GM20431 (cell line): ENCODE measurements at regions not wholly inside any gene's neighbourhood (a gene's known extent, or its start where the extent isn't known, plus 50 kb on each side); places are given as distances from the start of the nearest gene placed in this dataset.

Experiments used
- in situ Hi-C: fragments of 300-500 bp; cut with MseI, MboI; formaldehyde crosslinking; loops from one replicate; pipeline ENCODE4 v1.15.0; 2020; ENCODE audit warnings: low sequenced_read_pairs; ENCODE audit not compliant: unreplicated experiment

DNA sequence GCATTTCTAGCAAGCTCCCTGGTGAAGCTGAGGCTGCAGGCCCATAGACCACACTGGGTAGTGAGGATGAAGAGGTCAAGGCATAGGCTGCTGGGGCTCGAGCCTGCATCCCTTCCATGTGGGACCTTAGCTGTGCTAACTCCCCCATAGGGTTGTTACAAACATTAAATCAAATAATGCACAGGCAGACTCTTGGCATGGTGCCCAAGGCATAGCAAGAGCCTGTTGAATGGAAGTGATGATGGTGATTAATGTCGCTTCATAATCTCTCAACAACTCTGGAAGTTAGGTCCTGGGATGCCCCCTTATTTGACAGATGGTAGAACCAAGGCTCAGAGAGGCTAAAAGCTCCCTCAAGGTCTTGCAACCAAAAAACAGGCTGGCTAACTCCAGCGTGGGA lies 283.9 kb upstream of the EEF2KMT start:
- in situ Hi-C loops = no loop called here

DNA sequence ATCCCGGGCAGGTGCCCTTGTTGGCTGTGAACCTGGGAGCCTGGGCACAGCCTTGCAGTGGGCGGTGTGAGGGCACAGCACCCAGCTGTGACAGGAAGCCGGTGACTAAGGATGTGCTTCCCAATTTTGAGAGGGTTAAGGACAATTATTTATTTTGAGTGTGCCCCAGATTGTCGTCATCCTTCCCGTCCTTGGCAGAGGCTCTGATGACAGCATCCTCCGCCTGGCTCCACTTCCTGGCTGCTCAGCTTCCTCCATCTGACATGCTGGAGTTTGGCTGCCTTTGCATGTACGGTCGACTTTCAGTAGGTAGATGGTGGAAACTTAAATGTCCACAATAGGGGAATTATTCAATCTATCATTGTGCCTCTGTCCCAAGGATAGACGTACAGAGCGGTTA lies 282.4 kb upstream of the EEF2KMT start:
- in situ Hi-C loops = no loop called here

DNA sequence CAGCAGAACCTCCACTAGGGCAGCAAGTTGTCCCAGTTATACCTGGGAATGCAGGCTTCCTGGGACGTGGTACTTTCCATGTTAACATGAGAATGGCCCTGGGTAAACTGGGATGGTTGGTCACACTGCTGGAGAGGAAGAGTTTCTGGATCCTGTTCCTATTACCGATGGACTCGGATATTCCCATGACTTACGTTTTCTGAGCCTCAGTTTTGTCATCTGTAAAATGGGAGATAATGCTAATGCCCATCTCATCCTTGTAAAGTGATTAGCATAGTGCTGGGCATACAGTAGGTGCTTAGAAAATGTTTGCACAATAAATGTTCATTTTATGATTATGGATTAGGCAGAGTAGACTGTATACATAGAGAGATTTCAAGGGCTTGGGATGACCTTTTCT lies 280.9 kb upstream of the EEF2KMT start:
- in situ Hi-C loops = no loop called here

DNA sequence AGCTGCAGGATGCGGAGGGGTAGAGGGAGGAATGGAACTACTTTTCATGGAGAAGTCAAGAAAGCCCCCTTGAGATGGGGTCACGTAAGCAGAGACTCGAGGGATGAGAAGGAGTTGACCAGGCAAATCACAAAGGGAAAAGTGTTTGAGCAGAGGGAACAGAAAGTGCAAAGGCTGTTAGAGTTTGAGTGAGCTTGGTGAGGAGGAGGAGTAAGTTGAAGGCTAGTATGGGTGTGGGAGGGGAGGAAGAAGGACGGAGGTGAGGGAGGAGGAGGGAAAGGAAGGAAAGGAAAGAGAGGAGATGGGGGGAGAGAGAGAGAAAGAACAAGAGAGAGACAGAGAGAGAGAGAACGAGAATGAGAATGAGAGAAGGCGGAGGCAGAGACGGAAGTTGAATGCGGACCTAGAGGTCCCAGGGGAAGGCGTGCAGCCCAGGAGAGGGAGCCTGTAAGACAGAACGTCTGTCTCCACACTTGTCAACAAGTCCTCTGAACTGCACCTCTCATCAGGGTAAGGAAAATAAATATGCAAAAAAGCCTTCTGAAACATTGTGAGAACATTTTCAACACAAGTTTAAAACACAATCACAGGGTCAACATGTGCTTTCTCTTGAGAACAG lies 279.8 kb upstream of the EEF2KMT start:
- in situ Hi-C loops = no loop called here

DNA sequence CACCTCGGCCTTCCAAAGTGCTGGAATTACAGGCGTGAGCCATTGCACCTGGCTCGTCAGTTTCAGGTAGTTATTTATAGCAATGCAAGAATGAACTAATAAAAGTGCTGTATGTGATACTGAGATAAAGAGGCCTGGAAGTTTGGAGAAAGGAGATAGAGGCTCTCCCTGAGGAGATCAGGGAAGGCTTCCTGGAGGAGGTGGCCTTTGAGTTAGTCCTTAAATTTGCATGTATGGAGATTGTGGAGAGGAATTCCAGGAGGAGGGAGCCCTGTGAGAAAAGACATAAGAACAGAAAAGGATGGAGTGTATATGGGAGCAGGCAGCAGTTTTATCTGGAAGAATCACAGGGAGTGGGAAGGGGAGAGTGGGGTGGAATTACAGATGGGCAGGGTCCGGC lies 276.6 kb upstream of the EEF2KMT start:
- in situ Hi-C loops = no loop called here

DNA sequence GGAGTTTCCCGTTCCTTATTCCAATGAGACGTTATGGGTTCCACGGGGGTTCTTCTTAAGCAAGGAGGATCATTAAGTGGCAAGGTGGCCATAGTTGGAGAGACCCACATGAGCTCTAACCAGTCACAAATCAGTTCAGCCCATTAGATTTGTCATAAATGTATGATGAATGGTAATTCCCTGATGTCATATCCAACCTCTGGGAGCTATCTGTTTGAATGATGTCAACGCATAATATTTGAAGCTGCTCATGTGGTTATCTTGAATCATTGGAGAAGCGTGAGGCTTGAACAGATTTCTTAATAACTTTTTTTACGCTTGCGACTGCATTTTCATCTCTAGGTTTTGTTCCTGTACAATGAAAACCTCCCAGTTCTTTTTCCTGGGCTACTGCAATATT lies 270.4 kb upstream of the EEF2KMT start:
- in situ Hi-C loops = no loop called here

DNA sequence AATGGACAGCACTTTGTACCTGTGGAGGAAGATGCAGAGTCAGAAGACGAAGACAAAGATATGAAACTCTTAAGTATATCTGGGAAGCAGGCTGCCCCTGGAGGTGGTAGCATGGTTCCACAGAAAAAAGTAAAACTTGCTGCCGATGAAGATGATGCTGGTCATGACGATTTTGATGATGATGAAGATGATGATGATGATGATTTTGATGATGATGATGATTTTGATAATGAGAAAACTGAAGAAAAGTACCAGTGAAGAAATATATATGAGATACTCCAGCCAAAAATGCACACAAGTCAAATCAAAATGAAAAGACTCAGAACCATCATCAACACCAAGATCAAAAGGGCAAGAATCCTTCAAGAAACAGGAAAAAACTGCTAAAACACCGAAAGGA lies 268.5 kb upstream of the EEF2KMT start:
- in situ Hi-C loops = no loop called here

DNA sequence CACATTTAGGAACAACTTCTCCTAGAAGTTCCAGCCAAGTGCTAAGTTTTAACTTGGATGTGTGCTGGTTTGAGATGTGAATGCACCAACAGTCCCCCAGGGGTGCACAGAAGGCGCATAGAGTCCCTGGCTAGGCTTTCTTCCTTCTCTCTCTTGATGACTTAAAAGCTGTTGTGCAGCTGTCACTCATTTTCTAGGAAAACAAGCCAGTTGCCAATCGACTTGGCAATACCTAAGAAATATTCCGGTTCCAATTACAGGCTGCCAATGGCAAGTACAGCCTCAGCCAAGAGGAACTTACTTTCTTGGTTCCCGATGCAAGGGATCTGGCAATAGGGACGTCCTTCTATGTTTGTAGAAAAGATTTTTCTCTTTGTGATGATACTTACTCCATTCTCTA lies 266.6 kb upstream of the EEF2KMT start:
- in situ Hi-C loops = no loop called here

DNA sequence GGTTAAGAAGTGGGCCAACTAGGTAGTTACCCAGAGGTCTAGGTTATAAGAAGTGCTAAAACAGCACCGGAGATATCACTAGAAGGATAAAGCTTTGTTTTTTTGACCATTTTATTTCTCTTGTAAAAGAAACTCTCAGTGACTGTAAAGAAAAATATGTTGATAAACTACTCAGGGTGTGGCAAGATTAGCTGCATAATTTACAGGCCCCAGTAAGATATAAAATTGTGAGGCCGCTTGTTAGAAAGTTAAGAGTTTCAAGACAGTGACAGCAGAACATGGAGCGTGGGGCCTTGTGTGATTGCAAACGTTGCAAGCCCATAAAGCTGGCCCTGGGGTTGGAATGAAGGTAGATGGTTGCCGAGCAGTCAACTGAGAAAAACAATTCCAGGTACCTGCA lies 263.7 kb upstream of the EEF2KMT start:
- in situ Hi-C loops = no loop called here

DNA sequence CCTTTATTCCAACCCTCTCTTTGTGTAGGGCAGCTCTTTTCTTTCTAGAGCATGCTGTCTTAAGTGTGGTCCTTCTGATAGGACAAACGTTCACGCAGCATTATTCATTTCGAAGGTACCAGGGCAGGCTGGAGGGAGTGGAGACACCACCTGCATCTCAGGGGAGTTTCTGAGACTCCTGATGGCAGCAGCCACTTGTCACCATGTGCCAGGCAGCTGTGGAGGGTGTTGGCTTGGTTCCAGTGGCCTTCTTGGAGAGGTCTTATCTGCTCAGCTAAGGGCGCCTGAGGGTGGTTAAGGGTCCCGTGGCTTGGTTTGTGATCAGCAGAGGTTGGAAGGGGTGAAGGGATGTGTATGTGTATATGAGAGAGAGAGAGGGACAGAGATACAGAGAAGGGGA lies 257.1 kb upstream of the EEF2KMT start:
- in situ Hi-C loops = no loop called here

DNA sequence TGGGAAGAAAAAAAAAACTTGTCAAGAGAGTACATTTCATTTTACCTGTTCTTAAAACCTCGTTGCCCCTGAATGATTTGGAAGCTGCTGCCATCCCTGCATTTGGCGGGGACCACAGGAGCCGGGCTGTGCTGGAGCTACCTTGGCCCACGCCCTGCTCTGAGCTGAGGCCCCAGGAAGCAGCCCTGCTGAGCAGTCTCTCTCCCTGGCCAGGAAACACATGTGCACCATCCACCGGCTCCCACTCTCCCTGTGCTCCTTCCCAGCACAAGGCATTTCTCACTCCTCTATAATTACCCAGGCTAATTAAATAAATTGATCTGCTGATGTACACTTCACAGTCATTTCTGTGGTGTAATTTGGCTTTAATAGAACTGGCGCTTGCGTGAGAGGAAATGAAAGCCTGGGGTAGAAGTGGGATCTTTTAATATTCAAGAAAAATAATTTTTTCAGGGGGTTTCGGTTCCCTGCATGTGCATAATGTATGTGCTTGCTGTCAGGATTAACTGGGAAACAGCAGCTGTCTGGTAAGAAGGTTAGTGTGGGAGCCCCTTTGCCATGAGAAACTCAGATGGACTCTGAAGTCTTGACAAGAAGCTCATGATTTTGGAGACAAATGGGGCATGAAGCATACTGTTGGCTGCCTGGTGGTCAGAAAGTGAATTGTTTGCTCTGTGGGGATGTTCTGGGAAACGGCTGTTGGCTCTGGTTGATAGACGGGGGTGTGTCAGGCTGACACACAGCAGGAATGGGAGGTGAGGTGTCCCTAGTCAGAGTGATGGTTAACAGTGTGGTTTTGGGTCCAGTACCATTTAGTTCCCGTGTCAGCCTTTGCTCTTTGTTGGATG lies 252.3 kb upstream of the EEF2KMT start:
- in situ Hi-C loops = no loop called here

DNA sequence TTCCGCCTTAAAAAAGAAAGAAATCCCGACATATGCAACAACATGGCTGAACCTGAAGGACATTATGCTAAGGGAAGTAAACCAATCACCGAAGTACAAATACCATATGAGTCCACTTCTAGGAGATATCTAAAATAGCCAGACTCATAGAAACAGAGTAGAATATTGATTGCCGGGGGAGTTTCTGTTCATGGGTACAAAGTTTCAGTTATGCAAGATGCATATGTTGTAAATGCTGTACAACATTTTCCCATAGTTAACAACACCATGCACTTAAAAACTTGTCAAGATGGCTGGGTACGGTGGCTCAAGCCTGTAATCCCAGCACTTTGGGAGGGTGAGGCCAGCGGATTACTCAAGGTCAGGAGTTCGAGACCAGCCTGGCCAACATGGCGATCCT lies 251.5 kb upstream of the EEF2KMT start:
- in situ Hi-C loops = no loop called here

DNA sequence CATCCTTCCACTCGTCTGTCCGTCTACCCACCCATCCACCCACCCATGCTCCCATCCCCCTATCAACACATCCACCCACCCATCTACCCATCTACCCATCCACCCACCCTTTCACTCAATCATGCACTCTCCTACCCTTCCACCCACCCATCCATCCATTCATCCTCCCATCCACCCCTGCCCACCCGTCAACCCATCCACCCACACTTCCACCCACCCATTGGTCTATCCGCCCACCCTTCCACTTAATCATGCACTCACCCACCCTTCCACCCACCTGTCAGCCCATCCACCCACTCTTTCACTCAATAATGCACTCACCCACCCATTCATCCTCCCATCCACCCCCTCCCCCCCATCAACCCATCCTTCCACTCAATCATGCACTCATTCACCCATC lies 250.0 kb upstream of the EEF2KMT start:
- in situ Hi-C loops = no loop called here

DNA sequence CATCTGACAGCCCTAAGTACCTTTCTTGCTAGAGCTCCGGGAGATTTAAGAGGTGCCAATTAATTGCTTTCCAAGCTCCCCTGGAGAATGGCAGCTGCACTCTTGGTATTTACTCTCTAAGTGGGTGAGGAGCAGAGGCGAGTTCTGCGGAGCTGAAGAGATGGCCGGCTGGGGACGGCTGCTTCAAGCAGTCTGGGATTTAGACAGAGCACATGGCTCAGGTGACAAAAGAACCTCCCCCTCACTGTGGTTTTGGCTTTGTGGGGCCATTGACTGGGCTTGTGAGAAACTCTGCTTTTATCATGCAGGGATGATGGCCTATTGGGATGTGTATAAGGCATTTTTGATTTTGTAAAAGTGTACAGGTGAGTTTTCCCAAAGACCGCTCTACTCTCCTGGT lies 239.3 kb upstream of the EEF2KMT start:
- in situ Hi-C loops = no loop called here

DNA sequence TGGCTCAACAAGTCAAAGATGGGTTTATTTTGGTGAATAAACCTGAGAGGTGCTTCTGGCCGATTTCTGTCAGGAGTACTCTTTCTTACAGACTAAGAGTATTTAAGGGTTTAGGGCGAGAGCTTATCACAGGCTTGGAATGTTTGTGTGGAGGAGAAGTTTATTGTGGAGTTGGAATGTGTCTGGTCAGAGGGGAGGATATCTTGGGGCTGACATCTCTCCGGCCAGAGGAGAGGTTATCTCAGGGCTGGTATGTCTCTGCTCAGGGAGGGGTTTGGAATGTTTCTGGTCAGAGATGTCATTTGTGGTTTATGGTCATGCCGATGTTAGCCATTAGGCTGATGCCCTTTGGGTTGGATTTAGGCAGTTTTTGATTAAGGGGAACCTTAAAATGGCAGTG lies 236.4 kb upstream of the EEF2KMT start:
- in situ Hi-C loops = no loop called here

DNA sequence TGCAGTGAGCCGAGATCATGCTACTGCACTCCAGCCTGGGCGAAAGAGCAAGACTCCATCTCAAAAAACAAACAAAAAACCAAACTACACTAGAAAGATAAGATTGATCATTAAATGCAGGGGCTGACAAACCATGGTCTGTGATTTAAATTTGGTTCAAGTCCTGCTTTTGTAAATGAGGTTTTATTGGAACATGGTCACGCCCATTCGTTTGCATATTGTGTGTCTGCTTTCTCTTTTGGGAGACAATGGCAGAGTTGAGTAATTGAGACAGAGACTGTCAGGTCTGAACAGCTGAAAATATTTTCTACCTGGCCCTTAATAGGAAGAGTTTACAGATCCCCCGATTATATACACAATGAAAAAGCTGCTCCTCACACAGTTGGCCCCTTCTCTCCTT lies 235.5 kb upstream of the EEF2KMT start:
- in situ Hi-C loops = no loop called here

DNA sequence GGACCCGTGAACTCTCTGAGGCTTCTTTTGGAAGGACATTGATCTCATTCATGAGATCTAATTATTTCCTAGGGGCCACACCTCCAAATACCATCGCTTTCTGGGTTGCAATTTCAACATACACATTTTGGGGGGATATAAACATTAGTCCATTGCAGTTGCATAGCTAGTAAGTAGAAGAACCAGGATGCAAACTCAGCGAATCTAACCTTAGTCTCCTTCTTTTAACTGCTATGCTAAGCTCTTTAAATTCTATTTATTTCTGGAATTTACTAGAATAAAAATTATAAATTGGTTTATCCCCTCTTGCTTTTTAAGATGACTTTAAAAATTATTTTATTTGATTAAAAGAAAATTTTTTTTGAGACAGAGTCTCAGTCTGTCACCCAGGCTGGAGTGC lies 232.5 kb upstream of the EEF2KMT start:
- in situ Hi-C loops = no loop called here

DNA sequence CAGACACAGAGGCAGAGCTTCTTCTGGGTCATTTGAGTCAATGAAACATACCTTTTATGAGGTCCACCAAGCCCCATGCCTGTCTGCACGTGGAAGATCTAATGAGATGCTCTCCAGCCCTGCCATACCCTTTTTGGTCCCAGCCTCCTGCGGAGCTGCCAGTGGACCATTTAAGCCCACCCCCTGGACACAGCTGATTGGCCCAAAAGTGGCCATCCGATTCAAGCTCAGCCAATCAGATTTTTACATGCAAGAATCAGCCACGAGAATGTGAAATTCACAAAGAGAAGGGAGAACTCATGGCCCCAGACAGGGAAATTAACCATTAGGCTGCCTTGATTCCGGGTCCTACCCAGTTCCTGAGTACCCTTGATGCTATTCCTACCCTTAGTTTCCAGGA lies 231.0 kb upstream of the EEF2KMT start:
- in situ Hi-C loops = no loop called here

DNA sequence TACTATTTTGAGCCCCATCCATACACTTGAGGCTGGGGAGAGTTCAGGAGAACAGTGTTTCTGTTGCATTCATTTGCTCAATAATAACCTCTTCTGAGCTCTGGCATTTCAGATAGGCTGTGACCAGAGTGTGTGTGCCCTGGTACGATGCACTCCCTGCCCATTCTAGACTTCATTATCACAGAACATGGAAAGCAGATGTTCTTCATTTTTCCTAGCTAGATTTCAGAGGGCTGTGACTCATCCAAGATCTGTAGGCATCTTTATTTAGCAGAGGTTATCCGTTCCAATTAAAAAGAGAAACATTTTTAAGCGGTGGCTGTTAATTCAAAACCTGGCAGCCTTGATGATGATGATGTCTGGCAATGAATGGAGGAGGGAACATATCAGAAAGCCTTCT lies 228.8 kb upstream of the EEF2KMT start:
- in situ Hi-C loops = no loop called here

DNA sequence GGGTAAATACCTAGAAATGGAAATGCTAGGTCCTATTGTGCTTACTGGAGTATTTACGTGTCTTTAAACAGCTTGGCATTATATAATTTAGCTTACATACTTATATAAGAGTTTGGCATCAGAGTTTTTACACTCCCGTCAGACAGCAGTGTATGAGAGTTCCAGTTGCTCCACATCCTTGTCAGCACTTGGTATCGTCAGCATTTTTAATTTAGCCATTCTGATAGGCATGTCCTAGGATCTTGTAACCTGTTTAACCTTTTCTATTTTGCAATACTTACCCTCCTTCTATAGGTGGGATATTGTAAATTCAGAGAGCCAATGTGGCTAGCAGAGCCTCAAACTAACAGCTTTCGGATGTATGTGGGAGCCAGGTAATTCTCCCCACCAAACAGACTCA lies 228.3 kb upstream of the EEF2KMT start:
- in situ Hi-C loops = no loop called here

DNA sequence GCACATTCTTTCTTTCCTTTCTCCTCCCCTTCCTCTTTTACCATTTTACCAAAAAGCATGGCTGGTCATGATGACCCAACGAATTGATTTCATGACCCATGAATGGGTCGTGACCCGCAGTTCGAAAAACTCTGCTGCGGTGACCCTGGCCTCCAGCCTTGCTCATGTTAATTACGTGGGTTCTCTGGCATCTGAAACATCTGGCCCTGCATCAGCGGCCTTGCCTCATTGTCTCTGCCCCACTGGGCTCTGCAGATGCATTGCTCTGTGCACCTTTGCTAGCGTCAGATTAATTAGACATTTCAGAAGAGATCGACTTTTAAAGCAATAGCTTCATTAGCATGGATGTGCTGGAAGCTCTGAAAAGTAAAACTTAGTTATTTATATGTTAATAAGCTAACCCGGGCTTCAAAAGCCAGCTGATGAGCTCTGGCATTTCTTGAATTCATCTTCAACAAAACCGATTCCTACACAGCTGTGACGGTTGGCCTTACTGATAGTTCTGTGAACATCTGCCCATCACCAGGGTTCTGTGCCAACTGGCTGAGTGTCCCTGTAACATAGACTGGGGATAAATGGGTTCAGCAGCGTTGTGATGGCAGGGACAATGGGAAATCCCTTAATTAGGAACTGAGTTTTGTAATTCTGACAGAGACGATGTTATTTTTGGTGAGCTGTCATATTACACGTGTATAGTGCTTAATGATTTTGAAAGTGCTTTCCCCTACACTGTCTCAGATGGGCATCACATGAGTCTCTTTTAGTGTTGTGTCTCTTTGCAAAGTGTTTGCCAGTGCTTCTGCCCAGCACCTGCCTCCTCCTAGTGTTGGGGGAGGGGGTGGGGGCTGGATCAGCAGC lies 225.9 kb upstream of the EEF2KMT start:
- in situ Hi-C loops = no loop called here
